Skeletal muscle cell (primary cell): ENCODE measurements at regions not wholly inside any gene's neighbourhood (a gene's known extent, or its start where the extent isn't known, plus 50 kb on each side); places are given as distances from the start of the nearest gene placed in this dataset.
A peak's percentile ranks its signal among the peaks of the same experiment; 100 is the strongest.

Experiments
- DNase-seq: peaks from one replicate; pipeline ENCODE4 v3.0.0-alpha.2; 2010; ENCODE audit warnings: low read depth
- H3K4me3 ChIP-seq: 2 replicates; pipeline ENCODE4 v1.5.1; 2011; ENCODE audit warnings: low read depth, mild to moderate bottlenecking, control low read depth, low read length, moderate library complexity

DNA sequence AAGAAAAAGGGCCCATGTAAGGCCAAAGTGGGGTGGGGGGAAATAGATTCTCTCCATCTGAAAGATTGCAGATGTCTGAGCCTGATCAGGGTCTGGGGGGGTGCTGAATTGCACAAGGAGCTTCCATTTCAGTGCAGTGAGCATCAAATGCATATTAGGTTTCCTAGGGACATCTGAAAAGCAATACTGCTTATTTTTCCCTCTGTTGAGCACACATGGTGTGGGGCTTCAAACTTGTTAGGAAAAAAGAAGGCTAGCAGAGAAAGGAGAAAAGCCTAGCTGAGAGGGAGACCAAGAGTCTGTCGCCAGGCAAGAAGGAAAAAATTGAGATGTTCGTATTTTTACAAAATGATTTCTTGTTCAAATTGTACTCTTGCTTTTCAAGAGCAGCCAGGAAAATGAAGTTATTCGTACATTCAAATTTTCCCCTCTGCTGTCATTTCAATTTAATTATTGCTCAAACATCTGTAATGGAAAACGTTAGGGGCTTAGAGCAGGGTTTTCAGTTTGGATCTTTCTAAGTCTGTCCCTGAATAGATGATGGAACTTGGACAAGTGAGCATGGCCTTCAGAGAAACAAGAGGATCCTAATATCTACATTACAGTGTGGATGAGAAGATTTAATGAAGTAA, 191.9 kb upstream of the GAS1 start:
- DNase-seq, result no peak
- no peak overlapping the region for H3K4me3 ChIP-seq

DNA sequence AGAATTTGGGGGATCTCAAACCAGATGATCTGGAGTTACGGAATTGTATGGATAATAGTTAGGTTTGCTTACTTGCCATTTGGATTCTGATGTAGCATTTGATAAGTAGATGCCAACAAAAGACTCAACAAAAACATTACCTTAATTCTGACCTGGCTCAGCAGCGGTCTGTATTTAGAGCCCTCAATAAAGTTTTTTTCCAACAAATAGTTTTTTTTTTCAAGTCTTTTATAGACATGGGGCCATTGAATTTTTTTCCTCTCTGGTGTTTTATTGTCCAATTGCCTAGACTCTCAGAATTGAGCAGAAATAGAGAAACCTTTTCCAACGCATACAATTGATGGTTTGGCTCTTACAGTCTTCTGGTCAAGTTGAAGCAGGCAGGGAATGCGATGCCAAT, 192.8 kb upstream of the GAS1 start:
- H3K4me3 ChIP-seq, result no peak overlapping the region
- no peak for DNase-seq

DNA sequence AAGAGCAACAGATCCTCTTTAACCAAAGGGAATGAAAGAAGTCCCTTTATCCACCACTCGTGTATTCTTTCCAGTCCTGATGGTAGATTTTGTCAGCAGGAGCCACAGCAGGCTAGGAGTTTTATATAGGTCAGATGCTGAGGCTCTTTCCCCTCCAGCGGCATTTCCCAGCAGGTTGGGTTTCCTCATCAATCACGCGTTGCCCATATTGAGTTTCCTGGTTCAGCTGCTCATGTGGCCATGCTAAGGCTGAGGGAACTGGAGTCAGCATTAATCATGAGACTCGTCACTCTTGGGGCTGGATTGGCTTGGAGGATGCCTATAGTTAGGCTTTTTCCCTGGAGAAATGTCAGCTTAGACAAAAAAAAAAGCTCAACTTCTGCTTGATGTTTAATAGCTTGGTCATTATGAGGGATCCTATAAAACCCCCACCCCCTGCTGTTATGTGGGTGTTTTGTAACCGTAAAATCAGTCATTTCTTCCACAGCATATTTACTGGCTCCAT, 193.4 kb upstream of the GAS1 start:
- DNase-seq, result peak; percentile 71

DNA sequence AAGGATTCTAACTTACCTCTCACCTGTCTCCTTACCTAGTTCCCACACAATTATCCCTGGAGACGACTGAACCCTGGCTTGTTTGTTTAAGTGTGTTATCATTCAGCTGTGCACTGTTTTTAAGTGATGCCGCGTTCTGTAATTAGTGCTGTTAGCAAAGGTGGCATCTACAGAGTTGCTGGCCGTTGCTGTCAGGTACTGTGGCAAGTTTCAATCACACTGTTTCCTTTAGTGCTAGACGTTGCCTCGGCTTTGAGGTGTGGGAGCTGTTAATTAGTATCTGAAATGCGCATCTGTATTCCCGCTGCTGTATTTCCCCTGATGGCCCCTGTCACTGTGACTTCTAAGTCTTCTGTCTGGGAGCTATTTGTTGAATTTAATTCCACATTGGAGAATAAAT, 193.8 kb upstream of the GAS1 start:
- DNase-seq, result no peak
- H3K4me3 ChIP-seq, result no peak overlapping the region

More for the DNA sequence above, 193.4 kb upstream of the GAS1 start:
- no peak overlapping the region for H3K4me3 ChIP-seq

DNA sequence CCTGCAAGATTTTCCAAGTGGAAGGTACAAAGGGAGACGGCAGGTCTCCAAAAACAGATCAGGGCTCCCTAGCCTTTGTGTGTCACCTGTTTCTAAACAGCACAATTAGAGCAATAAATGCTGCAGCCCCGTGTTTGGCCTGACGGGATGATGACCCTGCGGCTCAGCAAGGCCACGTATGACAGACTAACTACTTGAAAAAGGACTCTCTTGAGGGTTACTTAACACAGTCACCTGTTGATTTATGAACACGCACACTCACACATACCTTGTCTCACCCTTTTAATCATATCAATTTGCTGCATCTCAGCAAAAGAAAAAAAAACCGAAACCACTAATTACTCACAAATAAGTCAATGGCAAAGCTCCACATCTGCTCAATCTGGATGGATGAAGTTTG, 199.6 kb upstream of the GAS1 start:
- no peak for DNase-seq
- no peak overlapping the region for H3K4me3 ChIP-seq

DNA sequence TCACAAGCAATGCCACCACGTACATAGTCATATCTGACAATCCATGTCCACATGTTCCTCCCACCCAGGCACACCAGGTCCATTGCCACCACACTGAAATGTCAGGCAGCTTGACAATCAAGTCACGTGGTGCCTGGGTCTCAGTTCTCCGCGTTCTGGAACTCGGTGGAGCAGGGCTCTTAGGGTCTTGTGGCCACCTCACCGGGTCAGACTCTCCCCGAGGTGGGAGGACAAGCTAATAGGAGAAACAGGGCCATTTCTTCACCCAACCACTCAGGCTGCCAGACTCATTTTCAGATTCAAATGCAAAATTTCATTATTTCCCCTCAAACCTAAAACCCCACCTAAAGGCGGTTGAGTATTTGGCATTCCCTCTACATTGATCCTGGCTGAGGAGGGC, 200.5 kb upstream of the GAS1 start:
- peak overlapping the region; percentile 33 for H3K4me3 ChIP-seq

DNA sequence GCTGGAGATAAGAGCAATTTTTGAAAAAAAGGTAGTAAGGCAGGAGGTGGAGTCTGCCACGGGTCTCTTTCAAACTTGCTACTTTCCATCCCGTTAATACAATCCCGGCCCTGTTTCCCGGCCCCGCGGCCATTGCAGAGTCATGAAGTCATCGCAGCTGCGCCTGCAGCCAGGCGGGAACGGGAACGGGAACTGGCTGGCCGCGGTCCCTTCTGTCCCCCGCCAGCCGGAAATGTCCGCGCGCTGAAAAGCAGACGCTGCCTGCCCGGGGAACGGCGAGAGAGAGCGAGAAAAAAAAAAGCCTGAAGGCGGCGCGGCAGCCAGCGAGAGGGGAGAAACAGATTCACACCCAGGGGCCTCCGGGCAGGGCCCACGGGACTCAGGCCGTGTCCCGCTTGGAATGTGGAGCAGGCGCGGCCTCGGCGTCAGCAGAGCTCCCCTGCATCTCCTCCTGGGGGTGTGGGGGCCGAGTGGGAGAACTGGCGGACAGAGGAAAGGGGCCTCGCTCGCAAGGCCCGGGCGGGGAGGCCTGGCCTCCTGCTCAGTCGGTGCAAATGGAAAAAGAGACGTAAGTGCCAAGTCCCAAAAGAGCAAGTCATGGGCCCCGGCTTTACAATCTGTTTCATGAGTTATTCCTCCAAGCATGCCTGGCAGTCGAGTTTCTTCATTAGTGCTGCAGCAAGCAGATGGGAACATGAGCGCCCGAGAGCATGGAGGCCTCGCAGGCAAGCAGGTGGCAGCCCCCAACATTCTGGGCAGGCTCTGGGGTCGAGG, 201.2 kb upstream of the GAS1 start:
- peak; percentile 60 for DNase-seq

More for the DNA sequence above, 200.5 kb upstream of the GAS1 start:
- DNase-seq, result no peak

DNA sequence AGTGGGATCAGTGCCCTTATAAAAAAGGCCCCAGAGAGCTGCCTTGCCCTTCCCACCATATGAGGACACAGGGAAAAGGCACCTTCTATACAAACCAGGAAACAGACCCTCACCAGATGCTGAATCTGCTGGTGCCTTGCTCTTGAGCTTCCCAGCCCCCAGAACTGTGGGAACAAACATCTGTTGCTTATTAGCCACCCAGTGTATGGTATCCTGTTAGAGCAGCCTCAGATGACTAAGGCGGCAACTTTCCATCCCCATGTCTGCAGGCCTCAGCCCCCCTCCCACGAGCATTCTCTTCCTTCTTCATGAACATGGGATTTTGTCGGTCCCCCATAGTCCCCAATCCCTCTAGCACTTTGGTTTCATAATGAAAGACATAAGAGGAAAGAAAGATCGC, 202.5 kb upstream of the GAS1 start:
- DNase-seq, result no peak
- H3K4me3 ChIP-seq, result no peak overlapping the region

More for the DNA sequence above, 201.2 kb upstream of the GAS1 start:
- H3K4me3 ChIP-seq, result peak overlapping the region; percentile 33

DNA sequence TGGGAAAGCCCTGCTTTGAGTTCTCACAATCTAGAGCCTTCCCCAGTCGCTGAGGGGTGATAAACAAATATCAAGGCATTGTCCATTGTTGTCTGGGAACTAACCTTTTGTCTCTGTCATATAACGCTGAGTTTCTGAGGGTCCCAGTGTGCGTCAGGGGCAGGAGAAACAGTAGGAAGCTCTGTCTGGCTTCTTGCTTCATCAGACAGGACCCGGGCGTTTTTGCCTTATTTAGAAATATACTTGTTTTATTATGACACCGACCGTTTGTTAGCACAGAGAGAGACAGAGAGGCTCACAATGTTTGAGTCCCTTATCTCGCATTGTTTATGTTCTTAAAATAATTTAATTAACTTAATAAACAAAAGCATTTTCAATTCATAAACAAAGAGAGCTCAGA, 204.9 kb upstream of the GAS1 start:
- no peak for DNase-seq
- no peak overlapping the region for H3K4me3 ChIP-seq

DNA sequence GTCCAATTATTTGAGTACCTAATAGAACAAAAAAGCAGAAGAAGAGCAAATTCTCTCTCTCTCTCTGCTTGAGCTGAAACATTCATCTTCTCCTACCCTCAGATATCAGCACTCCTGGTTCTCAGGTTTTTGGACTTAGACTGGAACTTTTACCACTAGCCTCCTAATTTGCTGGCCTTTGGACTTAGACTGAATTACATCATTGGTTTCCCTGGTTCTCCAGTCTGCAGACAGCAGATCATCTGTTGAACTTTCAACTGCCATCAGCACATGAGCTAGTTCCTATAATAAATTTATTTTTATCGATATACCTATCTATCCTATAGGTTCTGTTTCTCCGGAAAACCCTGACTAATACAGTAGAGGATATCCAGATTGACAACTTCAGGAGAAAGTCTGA, 208.9 kb upstream of the GAS1 start:
- no peak for DNase-seq
- no peak overlapping the region for H3K4me3 ChIP-seq

DNA sequence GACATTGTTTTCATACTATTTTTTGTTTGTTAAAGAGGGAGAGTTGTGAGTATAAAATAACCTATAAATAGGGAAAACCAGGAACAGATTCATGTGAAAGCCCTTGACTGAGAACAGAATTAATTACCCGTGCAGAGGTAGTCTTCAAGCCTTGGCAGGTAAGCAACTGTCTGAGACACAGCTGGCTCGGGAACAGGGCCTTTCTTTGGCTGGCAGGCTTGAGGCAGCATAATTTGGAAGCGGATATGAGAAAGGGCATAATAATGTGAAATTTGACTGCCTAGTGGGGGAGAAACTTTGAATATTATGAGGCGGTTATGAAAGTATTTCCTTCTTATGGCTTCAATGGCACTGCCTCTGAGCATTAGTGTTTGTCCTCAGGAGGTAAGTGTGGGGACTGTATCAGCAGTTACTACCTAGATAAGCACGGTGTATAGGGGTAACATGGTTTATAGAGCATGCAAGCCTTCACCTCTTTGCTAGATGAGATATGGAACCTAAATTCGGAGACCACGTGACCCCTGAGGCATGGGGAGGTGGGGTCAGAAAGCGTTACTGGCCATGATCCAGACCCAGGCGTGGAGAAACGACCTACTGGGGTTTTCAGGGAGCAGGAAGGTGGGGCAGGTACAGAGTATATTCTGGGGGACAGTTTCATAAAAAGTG, 210.2 kb upstream of the GAS1 start:
- H3K4me3 ChIP-seq, result no peak overlapping the region
- DNase-seq, result no peak

DNA sequence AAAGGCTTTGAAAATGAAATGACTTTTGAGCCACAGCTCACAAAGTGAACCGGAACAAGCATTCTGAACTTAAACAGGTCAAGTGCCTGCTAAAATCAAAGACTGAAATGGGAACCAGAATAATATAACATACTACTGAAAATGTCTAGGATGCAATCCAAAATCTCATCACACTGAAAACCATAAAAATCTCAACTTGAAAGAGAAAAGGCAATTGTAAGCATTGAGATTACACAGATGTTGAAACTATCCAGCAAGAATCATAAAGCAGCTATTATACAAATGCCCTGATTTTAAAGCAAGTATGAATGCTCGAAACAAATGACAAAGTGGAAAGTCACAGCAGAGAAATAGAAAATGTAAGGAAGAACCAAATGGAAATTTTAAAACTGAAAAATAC, 211.5 kb upstream of the GAS1 start:
- no peak for DNase-seq
- H3K4me3 ChIP-seq, result no peak overlapping the region

DNA sequence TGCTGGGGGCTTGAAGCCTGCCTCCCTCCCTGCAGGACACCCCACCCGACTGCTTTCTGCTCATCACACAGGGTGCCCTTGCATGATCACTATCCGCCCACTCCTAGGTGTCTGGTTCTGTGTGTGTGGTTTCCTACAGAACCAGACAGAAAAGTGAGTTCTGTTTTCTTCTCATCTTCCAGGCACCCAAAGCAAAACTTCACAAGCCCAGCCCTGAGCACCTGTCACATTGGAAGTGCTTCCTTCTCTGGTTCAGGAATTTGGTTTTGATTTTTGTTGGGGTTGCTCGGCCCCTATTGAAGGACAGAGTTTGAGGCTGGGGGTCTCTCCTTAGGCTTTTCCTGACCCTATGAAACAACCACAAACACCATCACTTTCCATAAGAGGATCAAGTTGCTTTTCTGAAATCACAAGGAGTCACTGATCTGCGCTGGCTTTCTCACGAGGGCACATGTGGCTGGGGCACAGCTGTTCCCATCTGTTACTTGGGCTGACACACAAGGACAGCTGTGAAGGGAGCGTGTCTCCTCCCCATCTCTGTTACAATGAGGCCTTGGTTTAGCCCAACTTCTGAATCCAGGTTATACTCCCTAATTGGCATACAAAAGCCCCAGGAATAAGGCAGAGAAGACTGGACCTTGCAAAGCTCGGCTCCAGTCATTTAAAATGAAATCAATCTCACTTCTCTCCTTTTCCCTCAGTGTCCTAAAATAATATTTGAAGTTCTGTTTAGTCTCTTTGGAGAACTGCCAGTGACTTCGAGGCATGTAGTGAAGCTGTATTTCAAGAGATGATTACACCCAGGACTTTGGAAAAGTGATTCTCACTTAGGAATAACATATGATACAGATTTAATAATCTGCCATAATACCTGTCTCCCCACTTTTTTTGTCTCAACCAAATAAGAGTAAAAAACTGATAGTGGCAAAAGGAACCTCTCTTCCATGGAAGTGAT, 213.1 kb upstream of the GAS1 start:
- DNase-seq, result peak; percentile 68
- no peak overlapping the region for H3K4me3 ChIP-seq

DNA sequence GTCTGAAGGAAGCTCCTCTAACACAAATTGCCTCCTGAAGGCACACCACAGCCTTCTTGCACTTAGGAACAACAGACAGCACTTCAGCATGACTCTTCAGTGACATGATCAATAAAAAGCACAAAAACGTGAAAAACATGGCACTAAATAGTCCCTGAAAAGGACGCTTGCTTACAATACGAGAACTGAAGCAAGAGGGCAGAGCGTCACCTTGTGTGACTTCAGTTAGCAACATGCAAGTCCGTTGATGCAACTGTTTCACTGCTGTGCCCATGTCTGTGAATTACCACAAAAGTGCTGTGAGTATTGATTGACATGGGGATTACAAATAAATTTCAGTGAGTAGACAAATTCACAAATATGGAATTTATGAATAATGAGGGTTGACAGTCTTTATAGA, 219.9 kb upstream of the GAS1 start:
- no peak for DNase-seq
- H3K4me3 ChIP-seq, result no peak overlapping the region

DNA sequence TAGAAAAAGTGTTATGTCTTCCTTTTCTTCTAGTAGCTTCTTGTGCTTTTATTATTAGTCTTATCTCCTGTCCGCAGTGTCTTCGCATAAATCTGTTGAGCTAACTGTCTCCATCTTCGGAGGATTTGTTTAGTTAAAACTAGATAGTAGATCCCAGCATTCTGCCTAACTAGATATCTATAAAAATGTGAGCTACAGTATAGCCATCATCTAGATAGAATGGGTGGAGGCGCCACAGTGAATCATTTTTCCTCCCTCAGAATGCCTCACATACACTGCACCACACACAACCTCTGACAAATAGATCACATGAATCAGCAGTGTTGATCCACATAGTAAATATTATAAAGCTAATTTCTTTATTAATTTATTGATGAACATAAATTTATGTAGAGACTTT, 220.3 kb upstream of the GAS1 start:
- H3K4me3 ChIP-seq, result no peak overlapping the region
- DNase-seq, result no peak

DNA sequence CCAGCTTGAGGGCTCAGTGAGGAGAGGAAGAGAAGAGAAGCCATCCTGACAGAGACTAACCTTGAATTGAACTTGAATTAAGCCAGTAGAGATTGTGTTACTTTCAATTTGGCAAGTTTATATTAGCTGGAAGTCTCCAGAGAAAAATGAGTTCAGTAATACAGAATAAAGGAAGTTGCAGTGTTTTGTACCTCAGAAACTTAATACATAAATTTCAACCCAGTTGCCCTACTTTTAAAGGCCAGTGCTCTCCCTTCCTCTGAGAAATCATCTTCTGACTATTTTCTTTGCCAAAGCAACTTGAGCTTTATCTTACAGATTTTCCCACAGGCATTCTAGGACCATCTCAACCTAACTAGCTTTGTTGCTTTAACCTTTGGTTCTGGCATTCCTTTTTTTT, 231.0 kb upstream of the GAS1 start:
- no peak for DNase-seq
- no peak overlapping the region for H3K4me3 ChIP-seq

DNA sequence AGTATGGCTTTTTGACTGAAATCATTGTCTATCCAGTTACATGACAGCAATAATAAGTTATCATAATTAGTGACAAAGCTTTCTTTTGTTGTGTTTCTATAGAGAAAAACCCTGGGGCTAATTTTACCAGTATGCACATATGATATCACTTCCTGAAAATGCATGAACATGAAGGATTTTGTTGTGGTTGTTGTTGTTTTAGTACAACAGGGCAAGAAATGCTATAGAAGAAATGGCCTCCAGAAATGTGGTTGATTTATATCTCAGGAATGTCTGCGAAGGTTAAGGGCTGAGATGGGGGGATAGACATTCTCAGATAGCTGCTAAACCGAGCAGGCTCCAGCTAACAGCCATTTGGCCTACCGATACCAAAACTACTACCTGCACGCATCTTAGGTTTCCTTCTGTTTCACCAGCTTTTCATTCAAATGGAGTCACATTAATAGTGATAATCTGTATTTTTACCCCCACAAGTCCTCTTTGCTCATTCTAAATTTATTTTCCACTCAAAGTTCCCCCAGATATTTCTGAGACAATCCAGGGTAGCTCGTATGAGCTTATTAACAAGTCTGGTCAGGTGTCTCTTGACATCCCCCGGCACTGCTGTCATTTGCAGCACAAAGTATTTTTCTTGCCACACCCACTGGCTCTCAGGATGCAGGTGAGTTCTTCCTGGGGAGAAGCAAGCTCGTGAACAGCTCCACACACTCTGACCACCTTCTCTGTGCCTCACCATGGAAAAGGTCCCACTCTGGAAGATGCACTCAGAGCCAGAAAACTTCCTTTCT, 232.4 kb upstream of the GAS1 start:
- no peak for DNase-seq
- no peak overlapping the region for H3K4me3 ChIP-seq

DNA sequence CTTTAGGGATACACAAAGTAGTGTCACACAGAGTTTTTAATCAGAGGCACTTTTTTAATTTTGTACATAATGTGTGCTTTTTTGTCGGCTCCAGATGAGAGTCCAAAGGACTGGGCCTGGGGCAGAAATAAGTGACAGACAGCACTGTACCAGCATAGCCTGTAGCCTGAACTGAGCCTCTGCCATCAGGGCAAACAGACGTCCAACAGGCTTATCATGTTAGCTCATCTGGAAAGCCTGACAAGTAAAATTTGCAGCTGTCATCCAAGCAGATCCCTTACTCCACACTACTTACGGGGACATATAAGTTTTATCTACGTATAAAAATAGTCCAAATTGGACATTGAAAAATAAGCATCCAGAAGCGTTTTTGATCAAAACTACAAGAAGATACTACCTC, 233.1 kb upstream of the GAS1 start:
- no peak for DNase-seq

DNA sequence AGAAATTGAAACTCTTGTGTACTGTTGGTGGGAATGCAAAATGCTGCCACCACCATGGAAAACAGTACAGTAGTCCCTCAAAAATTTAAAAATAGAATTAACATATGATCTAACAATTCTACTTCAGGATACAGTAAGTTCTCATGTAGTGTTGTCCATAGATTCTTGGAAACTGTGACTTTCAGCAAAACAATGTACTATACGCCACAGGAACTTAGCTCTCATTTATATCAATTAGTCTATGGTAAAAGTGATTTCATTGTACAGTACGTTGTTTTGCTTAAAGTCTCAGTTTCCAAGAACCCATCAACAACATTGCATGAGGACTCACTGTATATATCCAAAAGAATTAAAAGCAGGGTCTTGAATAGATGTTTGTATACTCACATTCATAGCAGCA, 233.5 kb upstream of the GAS1 start:
- no peak for DNase-seq
- H3K4me3 ChIP-seq, result no peak overlapping the region

More for the DNA sequence above, 233.1 kb upstream of the GAS1 start:
- H3K4me3 ChIP-seq, result no peak overlapping the region
